Activated CD4-positive, CD25-positive, alpha-beta regulatory T cell treated with anti-CD3 and anti-CD28 coated beads, Interleukin-2, amount 50 U/mL, for 16 hours (primary cell): ENCODE measurements at regions not wholly inside any gene's neighbourhood (a gene's known extent, or its start where the extent isn't known, plus 50 kb on each side); places are given as distances from the start of the nearest gene placed in this dataset.
"Not testable (repeated sequence)": the region's sequence is repeated elsewhere in the genome, so short reads cannot be mapped to it uniquely, and the experiment has no call there.

ENCODE experiments used
- DNase-seq: peaks from one replicate; pipeline ENCODE4 v3.0.0-alpha.2; 2020; ENCODE audit warnings: low read depth, low spot score

- no peak for DNase-seq
These were observed 71.0 kb downstream of the COQ2 start for GRCh38 chr4:83213640-83214039.

GRCh38 chr4:83212041-83212851, 72.4 kb downstream of the COQ2 start:
- peak; percentile 43 for DNase-seq

GRCh38 chr4:83209419-83209818, 75.2 kb downstream of the COQ2 start:
- DNase-seq: no peak

- no peak for DNase-seq
These were observed 75.9 kb downstream of the COQ2 start for GRCh38 chr4:83208371-83209365.

- DNase-seq: no peak
These were observed 77.0 kb downstream of the COQ2 start for GRCh38 chr4:83207497-83208101.

- no peak for DNase-seq
These were observed 78.8 kb downstream of the COQ2 start for GRCh38 chr4:83205760-83206159.

- no peak for DNase-seq
These were observed 79.9 kb downstream of the COQ2 start for GRCh38 chr4:83204731-83205130.

GRCh38 chr4:83201761-83202160, 82.8 kb downstream of the COQ2 start:
- no peak for DNase-seq

- no peak for DNase-seq
These were observed 83.2 kb upstream of the PLAC8 start for GRCh38 chr4:83197555-83198235.

GRCh38 chr4:83196921-83197320, 82.4 kb upstream of the PLAC8 start:
- no peak for DNase-seq

GRCh38 chr4:83195269-83195668, 80.7 kb upstream of the PLAC8 start:
- no peak for DNase-seq

GRCh38 chr4:83194588-83194987, 80.1 kb upstream of the PLAC8 start:
- DNase-seq: not testable (repeated sequence)

GRCh38 chr4:83192634-83193033, 78.1 kb upstream of the PLAC8 start:
- no peak for DNase-seq

GRCh38 chr4:83191026-83191425, 76.5 kb upstream of the PLAC8 start:
- DNase-seq: no peak

GRCh38 chr4:83189631-83190136, 75.2 kb upstream of the PLAC8 start:
- DNase-seq: no peak

GRCh38 chr4:83180431-83180968, 66.0 kb upstream of the PLAC8 start:
- DNase-seq: no peak

GRCh38 chr4:83179205-83179604, 64.7 kb upstream of the PLAC8 start:
- no peak for DNase-seq

- DNase-seq: no peak
These were observed 63.5 kb upstream of the PLAC8 start for GRCh38 chr4:83178029-83178428.

- DNase-seq: no peak
These were observed 62.7 kb upstream of the PLAC8 start for GRCh38 chr4:83177182-83177581.

GRCh38 chr4:83174844-83175414, 60.4 kb upstream of the PLAC8 start:
- no peak for DNase-seq

GRCh38 chr4:83172371-83172770, 57.8 kb upstream of the PLAC8 start:
- DNase-seq: no peak
